GM12875 (cell line): ENCODE measurements at regions not wholly inside any gene's neighbourhood (a gene's known extent, or its start where the extent isn't known, plus 50 kb on each side); places are given as distances from the start of the nearest gene placed in this dataset.
"Not testable (repeated sequence)": the region's sequence is repeated elsewhere in the genome, so short reads cannot be mapped to it uniquely, and the experiment has no call there.

ENCODE experiments used
- H3K4me3 ChIP-seq: one replicate; pipeline ENCODE4 v1.5.1; 2011; ENCODE audit warnings: low read depth, low read length, control low read depth
- CTCF ChIP-seq: IDR thresholded peaks from 2 replicates; pipeline ENCODE4 v1.5.1; 2011; ENCODE audit warnings: low read depth, mild to moderate bottlenecking, control low read depth, inconsistent platforms, low read length, moderate library complexity, borderline replicate concordance; ENCODE audit not compliant: insufficient read depth

DNA sequence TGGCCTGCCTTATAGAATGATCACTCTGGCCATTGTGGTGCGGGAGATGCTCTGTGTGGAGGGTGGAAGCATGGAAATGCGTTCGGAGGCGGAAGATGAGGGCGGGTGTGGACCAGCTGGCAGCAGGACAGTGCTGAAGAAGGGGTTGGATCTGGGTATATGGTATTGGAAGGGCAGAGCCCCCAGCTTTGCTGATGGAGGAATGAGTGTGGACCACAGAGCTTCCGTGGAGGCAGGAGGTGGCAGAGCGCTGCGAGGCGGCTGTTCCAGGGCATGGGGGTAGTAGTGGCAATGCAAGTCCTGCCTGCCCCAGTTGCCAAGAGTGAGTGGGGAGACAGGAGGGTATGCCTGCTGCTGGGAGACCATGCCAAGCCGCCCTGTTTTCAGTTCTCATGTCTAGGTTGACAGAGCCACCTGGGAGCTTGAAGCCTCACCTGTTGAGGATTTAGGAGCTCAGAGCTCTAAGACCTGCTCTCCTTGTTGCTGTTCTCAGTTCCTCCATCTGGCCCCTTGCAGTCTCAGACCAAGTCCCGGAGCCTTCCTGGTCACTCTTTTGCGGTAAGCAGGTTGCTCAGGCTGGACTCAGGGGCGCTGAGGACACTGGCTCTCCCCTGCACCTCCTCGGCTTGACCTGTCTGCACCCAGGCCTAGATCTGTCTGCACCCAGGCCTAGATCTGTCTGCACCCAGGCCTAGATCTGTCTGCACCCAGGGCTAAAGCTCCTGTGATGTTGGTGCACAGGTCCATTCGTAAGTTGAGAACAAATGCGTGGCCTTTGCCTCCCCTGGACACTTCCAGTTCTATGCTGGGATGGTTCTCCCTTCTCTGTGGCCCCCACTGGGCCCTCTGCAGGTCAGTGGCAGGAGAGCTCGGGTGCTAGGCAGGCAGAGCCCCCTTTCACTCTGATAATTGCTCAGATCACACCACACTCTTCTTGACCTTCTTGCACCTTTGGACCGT is 290.5 kb upstream of the HS6ST1 start:
- TF ChIP-seq CTCF: no peak
- H3K4me3 ChIP-seq: no peak overlapping the region

- TF ChIP-seq CTCF: no peak
Observed at GRCh38 chr2:128610496-128610895, 291.8 kb upstream of the HS6ST1 start.

GRCh38 chr2:128611421-128612320 is 293.0 kb upstream of the HS6ST1 start:
- no peak for TF ChIP-seq CTCF
- H3K4me3 ChIP-seq: no peak overlapping the region

More at GRCh38 chr2:128610496-128610895, 291.8 kb upstream of the HS6ST1 start:
- no peak overlapping the region for H3K4me3 ChIP-seq

DNA sequence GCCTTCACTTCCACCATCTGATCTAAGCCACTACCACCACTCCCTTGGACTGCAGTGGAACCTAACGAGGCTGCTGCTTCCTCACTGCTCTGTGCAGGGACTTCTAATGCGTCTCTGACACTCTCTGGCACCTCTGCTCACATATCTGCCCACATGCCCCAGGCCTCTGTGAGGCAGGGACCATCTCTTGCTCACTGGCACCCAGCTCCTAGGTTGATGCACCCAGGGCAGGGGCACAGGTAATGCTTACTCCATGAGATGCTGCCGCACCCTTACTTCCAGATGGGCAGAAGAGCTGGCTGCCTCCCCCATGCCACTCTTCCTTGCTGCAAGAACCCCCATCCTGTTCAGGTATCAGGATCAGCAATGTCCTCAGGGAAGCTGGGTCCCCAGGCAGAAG is 294.0 kb upstream of the HS6ST1 start:
- no peak for TF ChIP-seq CTCF

GRCh38 chr2:128613351-128613750 is 294.7 kb upstream of the HS6ST1 start:
- no peak for TF ChIP-seq CTCF
- H3K4me3 ChIP-seq: no peak overlapping the region

More for the DNA sequence above, 294.0 kb upstream of the HS6ST1 start:
- H3K4me3 ChIP-seq: no peak overlapping the region

DNA sequence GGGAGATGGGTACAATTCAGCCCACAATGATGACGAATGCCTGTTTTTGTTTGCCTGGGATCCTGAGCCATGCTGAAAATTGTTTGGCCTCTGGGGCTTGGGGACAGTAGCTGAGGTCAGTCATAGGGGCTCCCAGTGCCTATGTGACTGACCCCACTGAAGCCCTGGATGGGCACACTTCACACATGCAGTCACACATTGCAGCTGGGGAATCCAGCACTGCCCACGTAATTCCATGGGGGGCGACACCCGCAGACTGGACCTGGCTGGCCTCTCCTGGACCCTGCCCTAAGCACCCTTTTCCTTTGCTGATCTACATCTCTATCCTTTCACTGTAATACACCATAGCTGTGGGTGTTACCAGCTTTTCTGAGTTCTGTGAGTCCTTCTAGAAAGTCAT is 295.2 kb upstream of the HS6ST1 start:
- no peak for TF ChIP-seq CTCF

DNA sequence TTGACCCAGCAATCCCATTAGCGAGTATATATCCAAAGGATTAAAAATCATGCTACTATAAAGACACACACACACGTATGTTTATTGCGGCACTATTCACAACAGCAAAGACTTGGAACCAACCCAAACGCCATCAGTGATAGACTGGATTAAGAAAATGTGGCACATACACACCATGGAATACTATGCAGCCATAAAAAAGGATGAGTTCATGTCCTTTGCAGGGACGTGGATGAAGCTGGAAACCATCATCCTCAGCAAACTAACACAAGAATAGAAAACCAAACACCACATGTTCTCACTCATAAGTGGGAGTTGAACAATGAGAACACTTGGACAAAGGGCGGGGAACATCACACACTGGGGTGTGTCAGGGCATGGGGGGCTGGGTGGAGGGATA is 296.2 kb upstream of the HS6ST1 start:
- not testable (repeated sequence) for H3K4me3 ChIP-seq

More for the DNA sequence above, 295.2 kb upstream of the HS6ST1 start:
- H3K4me3 ChIP-seq: no peak overlapping the region
